GM18519 (cell line): ENCODE measurements at regions not wholly inside any gene's neighbourhood (a gene's known extent, or its start where the extent isn't known, plus 50 kb on each side); places are given as distances from the start of the nearest gene placed in this dataset.
"Not testable (repeated sequence)": the region's sequence is repeated elsewhere in the genome, so short reads cannot be mapped to it uniquely, and the experiment has no call there.

ENCODE experiments used
- ATAC-seq: cut with Tn5 transposase; IDR thresholded peaks from one replicate; pipeline ENCODE4 v1.9.1; 2021; ENCODE audit warnings: mild to moderate bottlenecking, moderate library complexity; ENCODE audit not compliant: unreplicated experiment, low FRiP score

GRCh38 chr3:180408654-180409053, 193.3 kb upstream of the TTC14 start:
- no peak for ATAC-seq

- ATAC-seq = no peak
Measured at GRCh38 chr3:180409170-180409569, 192.8 kb upstream of the TTC14 start.

GRCh38 chr3:180409883-180410282, 192.1 kb upstream of the TTC14 start:
- no peak for ATAC-seq

GRCh38 chr3:180414157-180414556, 187.8 kb upstream of the TTC14 start:
- ATAC-seq = no peak

- ATAC-seq = no peak
Measured at GRCh38 chr3:180416111-180416594, 185.8 kb upstream of the TTC14 start.

GRCh38 chr3:180417241-180417640, 184.7 kb upstream of the TTC14 start:
- ATAC-seq = no peak

- ATAC-seq = no peak
Measured at GRCh38 chr3:180420016-180420415, 181.9 kb upstream of the TTC14 start.

GRCh38 chr3:180420804-180421203, 181.2 kb upstream of the TTC14 start:
- ATAC-seq = no peak

GRCh38 chr3:180421221-180421620, 180.7 kb upstream of the TTC14 start:
- no peak for ATAC-seq

GRCh38 chr3:180421721-180422120, 180.2 kb upstream of the TTC14 start:
- no peak for ATAC-seq

- not testable (repeated sequence) for ATAC-seq
Measured at GRCh38 chr3:180424305-180424704, 177.7 kb upstream of the TTC14 start.

- ATAC-seq = no peak
Measured at GRCh38 chr3:180430896-180431295, 171.1 kb upstream of the TTC14 start.

GRCh38 chr3:180433152-180433551, 168.8 kb upstream of the TTC14 start:
- ATAC-seq = no peak

- no peak for ATAC-seq
Measured at GRCh38 chr3:180447136-180447535, 154.8 kb upstream of the TTC14 start.

- ATAC-seq = not testable (repeated sequence)
Measured at GRCh38 chr3:180448407-180448806, 153.6 kb upstream of the TTC14 start.

GRCh38 chr3:180457225-180457624, 144.7 kb upstream of the TTC14 start:
- ATAC-seq = no peak

GRCh38 chr3:180466401-180467011, 135.5 kb upstream of the TTC14 start:
- no peak for ATAC-seq

- ATAC-seq = no peak
Measured at GRCh38 chr3:180467177-180467576, 134.8 kb upstream of the TTC14 start.

- ATAC-seq = no peak
Measured at GRCh38 chr3:180469149-180469548, 132.8 kb upstream of the TTC14 start.

- no peak for ATAC-seq
Measured at GRCh38 chr3:180478695-180479094, 123.3 kb upstream of the TTC14 start.

- no peak for ATAC-seq
Measured at GRCh38 chr3:180492047-180492446, 109.9 kb upstream of the TTC14 start.

GRCh38 chr3:180496995-180497394, 105.0 kb upstream of the TTC14 start:
- ATAC-seq = no peak

- no peak for ATAC-seq
Measured at GRCh38 chr3:180516368-180516767, 85.6 kb upstream of the TTC14 start.
